Osteocyte (in vitro differentiated cells): ENCODE measurements at regions not wholly inside any gene's neighbourhood (a gene's known extent, or its start where the extent isn't known, plus 50 kb on each side); places are given as distances from the start of the nearest gene placed in this dataset.

Experiments
- DNase-seq: peaks from one replicate; pipeline ENCODE4 v3.0.0; 2021; ENCODE audit warnings: mixed read lengths; ENCODE audit not compliant: unreplicated experiment; ENCODE audit errors: extremely low spot score
- H3K27ac Mint-ChIP-seq: one replicate; pipeline ENCODE4 v1.8.0; 2021; ENCODE audit warnings: mild to moderate bottlenecking, mixed read lengths; ENCODE audit not compliant: unreplicated experiment
- H3K27me3 Mint-ChIP-seq: one replicate; pipeline ENCODE4 v1.8.0; 2021; ENCODE audit warnings: mixed read lengths; ENCODE audit not compliant: unreplicated experiment
- H3K36me3 Mint-ChIP-seq: one replicate; pipeline ENCODE4 v1.8.0; 2021; ENCODE audit warnings: mixed read lengths; ENCODE audit not compliant: unreplicated experiment
- H3K4me1 Mint-ChIP-seq: one replicate; pipeline ENCODE4 v1.8.0; 2021; ENCODE audit warnings: mixed read lengths; ENCODE audit not compliant: unreplicated experiment
- H3K4me3 Mint-ChIP-seq: one replicate; pipeline ENCODE4 v1.8.0; 2021; ENCODE audit warnings: mild to moderate bottlenecking, moderate library complexity, mixed read lengths; ENCODE audit not compliant: unreplicated experiment
- H3K9me3 Mint-ChIP-seq: one replicate; pipeline ENCODE4 v1.8.0; 2021; ENCODE audit warnings: mixed read lengths; ENCODE audit not compliant: unreplicated experiment
- CTCF ChIP-seq: fragments of 200-600 bp; sonication (generic); IDR thresholded peaks from 2 replicates; pipeline ENCODE4 v1.5.0; 2021; ENCODE audit warnings: antibody characterized with exemption, mild to moderate bottlenecking, moderate library complexity

GRCh38 chr6:106767271-106767670 is 137.9 kb downstream of the QRSL1 start:
- TF ChIP-seq CTCF = no peak
- Mint-ChIP-seq H3K27me3 (peaks cover 3% of the 10 kb centered on the region), H3K4me3 (no peak overlapping the region), H3K36me3 (no peaks in the 10 kb centered on the region), H3K4me1 (no peaks in the 10 kb centered on the region), H3K9me3 (peaks cover 3% of the 10 kb centered on the region), H3K27ac (no peak overlapping the region)
- DNase-seq = no peak

- H3K27me3 Mint-ChIP-seq = no peaks in the 10 kb centered on the region
- no peaks in the 10 kb centered on the region for H3K36me3 Mint-ChIP-seq
- no peak overlapping the region for H3K4me3 Mint-ChIP-seq
- peaks cover 3% of the 10 kb centered on the region for H3K9me3 Mint-ChIP-seq
- no peak for TF ChIP-seq CTCF
- no peaks in the 10 kb centered on the region for H3K4me1 Mint-ChIP-seq
- no peak overlapping the region for H3K27ac Mint-ChIP-seq
- no peak for DNase-seq
These were observed 136.8 kb downstream of the QRSL1 start for GRCh38 chr6:106766201-106766600.

- Mint-ChIP-seq H3K27ac (no peak overlapping the region), H3K4me3 (no peak overlapping the region), H3K36me3 (no peaks in the 10 kb centered on the region), H3K9me3 (peaks cover 3% of the 10 kb centered on the region), H3K27me3 (no peaks in the 10 kb centered on the region), H3K4me1 (no peaks in the 10 kb centered on the region)
- TF ChIP-seq CTCF = no peak
- no peak for DNase-seq
These were observed 136.1 kb downstream of the QRSL1 start for GRCh38 chr6:106765496-106765895.

- Mint-ChIP-seq H3K4me3 (no peak overlapping the region), H3K27ac (no peak overlapping the region), H3K4me1 (no peaks in the 10 kb centered on the region), H3K27me3 (no peaks in the 10 kb centered on the region), H3K9me3 (peaks cover 12% of the 10 kb centered on the region), H3K36me3 (no peaks in the 10 kb centered on the region)
- no peak for DNase-seq
- no peak for TF ChIP-seq CTCF
These were observed 135.1 kb downstream of the QRSL1 start for GRCh38 chr6:106764353-106764980.

- no peaks in the 10 kb centered on the region for H3K27me3 Mint-ChIP-seq
- no peaks in the 10 kb centered on the region for H3K36me3 Mint-ChIP-seq
- DNase-seq = no peak
- H3K9me3 Mint-ChIP-seq = peaks cover 15% of the 10 kb centered on the region
- H3K4me1 Mint-ChIP-seq = no peaks in the 10 kb centered on the region
- H3K4me3 Mint-ChIP-seq = no peak overlapping the region
- H3K27ac Mint-ChIP-seq = no peak overlapping the region
- no peak for TF ChIP-seq CTCF
These were observed 134.0 kb downstream of the QRSL1 start for GRCh38 chr6:106763361-106763760.
